ENCODE measurements at regions not wholly inside any gene's neighbourhood (a gene's known extent, or its start where the extent isn't known, plus 50 kb on each side); places are given as distances from the start of the nearest gene placed in this dataset.

DNA sequence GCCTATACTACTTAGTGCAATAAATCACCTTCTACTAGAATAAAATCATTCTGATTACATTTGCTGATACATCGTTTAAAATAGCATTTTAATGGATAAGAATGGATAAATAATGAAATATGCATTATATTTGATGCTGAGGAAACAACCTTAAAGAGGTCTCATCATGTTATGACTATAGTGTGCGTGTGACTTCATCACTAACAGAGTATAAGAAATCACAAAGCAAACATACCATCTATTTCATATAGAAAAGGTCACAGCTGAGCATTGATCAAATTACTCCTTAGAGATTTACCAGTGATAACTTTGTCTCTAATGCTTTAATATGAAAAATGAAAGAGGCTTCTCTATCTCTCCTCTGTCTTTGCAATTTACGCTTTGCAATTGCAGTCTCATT, 1620.3 kb upstream of the SLC10A2 start:
- TF ChIP-seq, protein P1, sequence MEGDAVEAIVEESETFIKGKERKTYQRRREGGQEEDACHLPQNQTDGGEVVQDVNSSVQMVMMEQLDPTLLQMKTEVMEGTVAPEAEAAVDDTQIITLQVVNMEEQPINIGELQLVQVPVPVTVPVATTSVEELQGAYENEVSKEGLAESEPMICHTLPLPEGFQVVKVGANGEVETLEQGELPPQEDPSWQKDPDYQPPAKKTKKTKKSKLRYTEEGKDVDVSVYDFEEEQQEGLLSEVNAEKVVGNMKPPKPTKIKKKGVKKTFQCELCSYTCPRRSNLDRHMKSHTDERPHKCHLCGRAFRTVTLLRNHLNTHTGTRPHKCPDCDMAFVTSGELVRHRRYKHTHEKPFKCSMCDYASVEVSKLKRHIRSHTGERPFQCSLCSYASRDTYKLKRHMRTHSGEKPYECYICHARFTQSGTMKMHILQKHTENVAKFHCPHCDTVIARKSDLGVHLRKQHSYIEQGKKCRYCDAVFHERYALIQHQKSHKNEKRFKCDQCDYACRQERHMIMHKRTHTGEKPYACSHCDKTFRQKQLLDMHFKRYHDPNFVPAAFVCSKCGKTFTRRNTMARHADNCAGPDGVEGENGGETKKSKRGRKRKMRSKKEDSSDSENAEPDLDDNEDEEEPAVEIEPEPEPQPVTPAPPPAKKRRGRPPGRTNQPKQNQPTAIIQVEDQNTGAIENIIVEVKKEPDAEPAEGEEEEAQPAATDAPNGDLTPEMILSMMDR (conservative IDR thresholded peaks at IDR 0.05; ENCODE audit: low read depth, low read length) = no peak
- no peak for TF ChIP-seq RAD21 (IDR thresholded peaks at IDR 0.05; ENCODE audit: low read length)

Data from IMR-90 (cell line).